Gastrocnemius medialis (tissue), 4 donors: ENCODE measurements at regions not wholly inside any gene's neighbourhood (a gene's known extent, or its start where the extent isn't known, plus 50 kb on each side); places are given as distances from the start of the nearest gene placed in this dataset.

Experiments
- ATAC-seq, 2 donors: fragments of 150-250 bp; one replicate each; pipeline ENCODE4 v1.9.1; 2016
- DNase-seq, 2 donors: peaks; one replicate each; pipeline ENCODE4 v3.0.0-alpha.2; 2019
- H3K27ac ChIP-seq, 4 donors: fragments of 200-600 bp; sonication (generic); 1 replicate in 1 of 4; 2 replicates in 3 of 4; pipeline ENCODE4 v1.5.1; 2016 to 2018; ENCODE audit warnings: mild to moderate bottlenecking in 2 of 4, moderate library complexity in 1 of 4
- H3K27me3 ChIP-seq, 3 donors: fragments of 200-600 bp; sonication (generic) in 2 of 3; 1 replicate in 1 of 3; 2 replicates in 2 of 3; pipeline versions ENCODE4 v1.5.1 to v1.6.0; 2016 to 2019; ENCODE audit warnings: mild to moderate bottlenecking in 1 of 3, moderate library complexity in 1 of 3
- H3K36me3 ChIP-seq, 2 donors: fragments of 200-600 bp; sonication (generic) in 1 of 2; one replicate each; pipeline ENCODE4 v1.5.1; 2017 to 2018
- H3K4me1 ChIP-seq, 2 donors: fragments of 200-600 bp; sonication (generic) in 1 of 2; one replicate each; pipeline ENCODE4 v1.5.1; 2016 to 2017; ENCODE audit warnings: mild to moderate bottlenecking in 2 of 2
- H3K4me3 ChIP-seq, 4 donors: fragments of 200-600 bp; sonication (generic) in 3 of 4; 1 replicate in 1 of 4; 2 replicates in 3 of 4; pipeline ENCODE4 v1.5.1; 2016 to 2019; ENCODE audit warnings: mild to moderate bottlenecking in 2 of 4
- H3K9me3 ChIP-seq, 3 donors: fragments of 200-600 bp; sonication (generic) in 2 of 3; 1 replicate in 1 of 3; 2 replicates in 2 of 3; pipeline ENCODE4 v1.5.1; 2016 to 2019
- CTCF ChIP-seq, 5 experiments: fragments of 450-650 bp in 3 of 5; fragments of 200-600 bp in 2 of 5; sonication (generic) in 2 of 5; IDR thresholded peaks in 4 of 5; conservative IDR thresholded peaks in 1 of 5; 1 replicate in 4 of 5; 2 replicates in 1 of 5; pipeline ENCODE4 v1.5.1; 2016 to 2019; ENCODE audit warnings: antibody characterized with exemption in 5 of 5, mild to moderate bottlenecking in 3 of 5, moderate library complexity in 3 of 5
- POLR2A ChIP-seq, 2 donors: fragments of 450-650 bp; IDR thresholded peaks; one replicate each; pipeline ENCODE4 v1.6.1; 2017; ENCODE audit warnings: antibody characterized with exemption in 2 of 2, mild to moderate bottlenecking in 2 of 2, moderate library complexity in 2 of 2
- in situ Hi-C, 4 donors: fragments of 200-750 bp; cut with MboI; loops; one replicate each; pipeline versions ENCODE4 v1.15.0 to v1.8.0; 2017; ENCODE audit warnings: low sequenced_read_pairs in 4 of 4
- intact Hi-C: fragments of 100-400 bp; cut with DNase I; formaldehyde crosslinking; loops from one replicate; pipeline ENCODE4 v1.15.1; 2023; ENCODE audit warnings: low total_unique reads

GRCh38 chr20:55755411-55755810 is 249.9 kb downstream of the CBLN4 start:
- intact Hi-C loops (no loop called here), in situ Hi-C loops (no loop called here)

GRCh38 chr20:55746723-55747122 is 258.6 kb downstream of the CBLN4 start:
- Histone ChIP-seq H3K4me1 (no peaks in the 10 kb centered on the region), H3K4me3 (no peak overlapping the region), H3K27me3 (no peaks in the 10 kb centered on the region), H3K27ac (no peak overlapping the region), H3K36me3 (no peaks in the 10 kb centered on the region), H3K9me3 (no peaks in the 10 kb centered on the region)
- in situ Hi-C loops = no loop called here
- TF ChIP-seq POLR2A (IDR thresholded peaks at IDR 0.05) = no peak
- TF ChIP-seq CTCF (IDR thresholded peaks at IDR 0.05 in 4 of 5, conservative IDR thresholded peaks at IDR 0.05 in 1 of 5) = no peak
- intact Hi-C loops = no loop called here
- no peak for ATAC-seq
- DNase-seq = no peak

More at GRCh38 chr20:55755411-55755810, 249.9 kb downstream of the CBLN4 start:
- no peak for TF ChIP-seq CTCF (IDR thresholded peaks at IDR 0.05 in 4 of 5, conservative IDR thresholded peaks at IDR 0.05 in 1 of 5)
- no peak for TF ChIP-seq POLR2A (IDR thresholded peaks at IDR 0.05)
- DNase-seq (no peak), ATAC-seq (no peak)
- H3K27me3 ChIP-seq = no peaks in the 10 kb centered on the region
- H3K9me3 ChIP-seq = no peaks in the 10 kb centered on the region
- H3K36me3 ChIP-seq = no peaks in the 10 kb centered on the region
- no peak overlapping the region for H3K4me3 ChIP-seq
- no peak overlapping the region for H3K27ac ChIP-seq
- no peaks in the 10 kb centered on the region for H3K4me1 ChIP-seq

GRCh38 chr20:55745840-55746239 is 259.5 kb downstream of the CBLN4 start:
- ATAC-seq (no peak), DNase-seq (no peak)
- no peak overlapping the region for H3K27ac ChIP-seq
- H3K9me3 ChIP-seq = no peaks in the 10 kb centered on the region
- no peak for TF ChIP-seq POLR2A (IDR thresholded peaks at IDR 0.05)
- no peak for TF ChIP-seq CTCF (IDR thresholded peaks at IDR 0.05 in 4 of 5, conservative IDR thresholded peaks at IDR 0.05 in 1 of 5)
- H3K4me1 ChIP-seq = no peaks in the 10 kb centered on the region
- no peaks in the 10 kb centered on the region for H3K27me3 ChIP-seq
- in situ Hi-C loops (no loop called here), intact Hi-C loops (no loop called here)
- H3K4me3 ChIP-seq = no peak overlapping the region
- H3K36me3 ChIP-seq = no peaks in the 10 kb centered on the region

- ATAC-seq = no peak
- in situ Hi-C loops = no loop called here
- H3K4me3 ChIP-seq = no peak overlapping the region
- no peaks in the 10 kb centered on the region for H3K4me1 ChIP-seq
- no peaks in the 10 kb centered on the region for H3K36me3 ChIP-seq
- H3K27ac ChIP-seq = no peak overlapping the region
- no peak for DNase-seq
- intact Hi-C loops = no loop called here
- no peaks in the 10 kb centered on the region for H3K27me3 ChIP-seq
- TF ChIP-seq POLR2A (IDR thresholded peaks at IDR 0.05) = no peak
- TF ChIP-seq CTCF (IDR thresholded peaks at IDR 0.05 in 4 of 5, conservative IDR thresholded peaks at IDR 0.05 in 1 of 5) = no peak
- no peaks in the 10 kb centered on the region for H3K9me3 ChIP-seq
Observed at GRCh38 chr20:55744896-55745295, 260.4 kb downstream of the CBLN4 start.

- no peak overlapping the region for H3K27ac ChIP-seq
- no peaks in the 10 kb centered on the region for H3K27me3 ChIP-seq
- no peaks in the 10 kb centered on the region for H3K36me3 ChIP-seq
- intact Hi-C loops = no loop called here
- no peak for DNase-seq
- in situ Hi-C loops = no loop called here
- TF ChIP-seq CTCF (IDR thresholded peaks at IDR 0.05 in 4 of 5, conservative IDR thresholded peaks at IDR 0.05 in 1 of 5) (no peak), POLR2A (IDR thresholded peaks at IDR 0.05) (no peak)
- H3K9me3 ChIP-seq = no peaks in the 10 kb centered on the region
- ATAC-seq = no peak
- no peak overlapping the region for H3K4me3 ChIP-seq
- H3K4me1 ChIP-seq = no peaks in the 10 kb centered on the region
Observed at GRCh38 chr20:55741801-55742200, 263.5 kb downstream of the CBLN4 start.
